C4-2B (cell line): ENCODE measurements at regions not wholly inside any gene's neighbourhood (a gene's known extent, or its start where the extent isn't known, plus 50 kb on each side); places are given as distances from the start of the nearest gene placed in this dataset.

Experiments
- CTCF ChIP-seq: fragments of 450-650 bp; conservative IDR thresholded peaks from 2 replicates; pipeline ENCODE4 v1.5.1; 2017; ENCODE audit warnings: mild to moderate bottlenecking
- ZFX ChIP-seq: fragments of 450-650 bp; IDR thresholded peaks from 2 replicates; pipeline ENCODE4 v1.6.1; 2017

GRCh38 chr13:78102741-78103140 lies 184.1 kb upstream of the EDNRB start:
- TF ChIP-seq CTCF (no peak), ZFX (no peak)
